Left ventricle myocardium inferior (tissue), 1 donor: ENCODE measurements at regions not wholly inside any gene's neighbourhood (a gene's known extent, or its start where the extent isn't known, plus 50 kb on each side); places are given as distances from the start of the nearest gene placed in this dataset.

Source experiments
- DNase-seq: peaks from one replicate; pipeline ENCODE4 v3.0.0-alpha.2; 2020
- H3K27ac ChIP-seq: fragments of 200-600 bp; replicated peaks from 2 replicates; pipeline ENCODE4 v1.8.0; 2021
- H3K27me3 ChIP-seq: fragments of 200-600 bp; 2 replicates; pipeline ENCODE4 v1.8.0; 2021; ENCODE audit warnings: low read depth
- H3K36me3 ChIP-seq: fragments of 200-600 bp; 2 replicates; pipeline ENCODE4 v1.8.0; 2021
- H3K4me1 ChIP-seq: fragments of 200-600 bp; 2 replicates; pipeline ENCODE4 v1.8.0; 2021
- H3K4me3 ChIP-seq: fragments of 200-600 bp; 2 replicates; pipeline ENCODE4 v1.8.0; 2021; ENCODE audit warnings: mild to moderate bottlenecking, moderate library complexity
- H3K9me3 ChIP-seq: fragments of 200-600 bp; replicated peaks from 2 replicates; pipeline ENCODE4 v1.8.0; 2021
- CTCF ChIP-seq: fragments of 200-600 bp; IDR thresholded peaks from 2 replicates; pipeline ENCODE4 v1.8.0; 2021; ENCODE audit warnings: antibody characterized with exemption, mild to moderate bottlenecking, borderline replicate concordance
- intact Hi-C: fragments of 100-400 bp; cut with micrococcal nuclease; formaldehyde crosslinking; loops from one replicate; pipeline ENCODE4 v1.11.0; 2022
- donor health status: DM: no; HTN: yes; CAD: no; lungs with severe emphysema.

DNA sequence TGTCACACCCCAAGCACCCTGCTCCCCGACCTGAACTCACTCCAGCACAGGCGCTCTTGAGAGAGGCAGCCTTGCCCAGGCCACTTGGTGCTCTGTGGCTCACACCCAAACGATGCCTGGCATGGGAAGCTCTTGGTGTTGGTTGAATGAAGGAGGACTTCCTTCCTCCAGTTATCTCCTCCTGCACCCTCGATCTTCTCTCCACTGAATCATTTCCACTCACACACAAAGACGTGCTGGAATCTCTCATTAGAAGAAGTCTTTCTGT, 90.5 kb upstream of the TRIM2 start:
- DNase-seq = no peak
- no peaks in the 10 kb centered on the region for H3K36me3 ChIP-seq
- intact Hi-C loops = no loop called here
- H3K27me3 ChIP-seq = peaks cover 4% of the 10 kb centered on the region
- H3K27ac ChIP-seq = no peak overlapping the region
- TF ChIP-seq CTCF = no peak
- no peak overlapping the region for H3K4me3 ChIP-seq
- peaks cover 5% of the 10 kb centered on the region for H3K4me1 ChIP-seq
- H3K9me3 ChIP-seq = no peaks in the 10 kb centered on the region

GRCh38 chr4:153114771-153115321, 89.4 kb upstream of the TRIM2 start:
- H3K27me3 ChIP-seq = peaks cover 4% of the 10 kb centered on the region
- no peaks in the 10 kb centered on the region for H3K36me3 ChIP-seq
- no peak for DNase-seq
- intact Hi-C loops = no loop called here
- no peak overlapping the region for H3K27ac ChIP-seq
- no peak for TF ChIP-seq CTCF
- no peaks in the 10 kb centered on the region for H3K9me3 ChIP-seq
- H3K4me3 ChIP-seq = no peak overlapping the region
- H3K4me1 ChIP-seq = peaks cover 5% of the 10 kb centered on the region

- Histone ChIP-seq H3K27ac (no peak overlapping the region), H3K9me3 (no peaks in the 10 kb centered on the region), H3K27me3 (peaks cover 4% of the 10 kb centered on the region), H3K36me3 (no peaks in the 10 kb centered on the region), H3K4me1 (peaks cover 5% of the 10 kb centered on the region), H3K4me3 (peak overlapping the region; percentile 42)
- intact Hi-C loops = no loop called here
- no peak for TF ChIP-seq CTCF
- no peak for DNase-seq
These were observed 88.6 kb upstream of the TRIM2 start for GRCh38 chr4:153115322-153116290.

DNA sequence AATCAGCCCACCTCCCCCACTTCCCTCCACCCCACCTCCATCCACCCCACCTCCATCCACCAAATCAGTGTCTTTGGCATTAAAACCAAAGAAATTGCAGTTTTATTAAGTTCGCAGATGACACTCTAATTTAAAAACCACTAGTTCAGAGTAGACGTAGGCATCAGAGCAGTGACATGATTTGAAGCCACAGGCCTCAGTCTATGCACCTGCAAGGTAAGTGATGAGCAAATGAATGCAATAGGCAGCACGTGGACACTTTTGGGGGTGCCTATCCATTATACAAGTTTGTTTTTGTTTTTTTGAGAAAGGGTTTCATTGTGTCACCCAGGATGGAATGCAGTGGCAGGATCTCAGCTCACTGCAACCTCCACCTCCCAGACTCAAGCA, 88.0 kb upstream of the TRIM2 start:
- peaks cover 4% of the 10 kb centered on the region for H3K27me3 ChIP-seq
- no peak for TF ChIP-seq CTCF
- no peak overlapping the region for H3K27ac ChIP-seq
- H3K4me3 ChIP-seq = peak overlapping the region; percentile 42
- intact Hi-C loops = no loop called here
- no peaks in the 10 kb centered on the region for H3K9me3 ChIP-seq
- peaks cover 5% of the 10 kb centered on the region for H3K4me1 ChIP-seq
- no peaks in the 10 kb centered on the region for H3K36me3 ChIP-seq
- DNase-seq = no peak

- intact Hi-C loops = no loop called here
- no peak for TF ChIP-seq CTCF
- H3K9me3 ChIP-seq = no peaks in the 10 kb centered on the region
- no peaks in the 10 kb centered on the region for H3K36me3 ChIP-seq
- no peak overlapping the region for H3K4me3 ChIP-seq
- peaks cover 4% of the 10 kb centered on the region for H3K27me3 ChIP-seq
- H3K4me1 ChIP-seq = peaks cover 5% of the 10 kb centered on the region
- no peak for DNase-seq
- no peak overlapping the region for H3K27ac ChIP-seq
These were observed 87.4 kb upstream of the TRIM2 start for GRCh38 chr4:153116801-153117200.
